BJ (cell line): ENCODE measurements at regions not wholly inside any gene's neighbourhood (a gene's known extent, or its start where the extent isn't known, plus 50 kb on each side); places are given as distances from the start of the nearest gene placed in this dataset.

Source experiments
- CTCF ChIA-PET: fragments of 350-600 bp; formaldehyde crosslinking; extraction: SDS; loops from one replicate; lab custom pipeline; 2021; ENCODE audit warnings: antibody characterized with exemption, inconsistent platforms; lab: Yijun Ruan, JAX
- POLR2A ChIA-PET: fragments of 300-600 bp; sonication (Branson Sonifier 250); formaldehyde crosslinking; extraction: SDS; loops from one replicate; lab custom pipeline; 2021; ENCODE audit warnings: antibody characterized with exemption; lab: Charles Lee
- DNase-seq: peaks from one replicate; pipeline ENCODE4 v3.0.0-alpha.2; 2011; ENCODE audit warnings: low read depth
- H3K27me3 ChIP-seq: 2 replicates; pipeline ENCODE4 v1.6.0; 2011; ENCODE audit warnings: low read length; ENCODE audit not compliant: control insufficient read depth, insufficient read depth
- H3K36me3 ChIP-seq: 2 replicates; pipeline ENCODE4 v1.5.1; 2011; ENCODE audit warnings: low read length; ENCODE audit not compliant: control insufficient read depth, insufficient read depth
- H3K4me3 ChIP-seq: 2 replicates; pipeline ENCODE4 v1.5.1; 2011; ENCODE audit warnings: low read depth, mild to moderate bottlenecking, control low read depth, low read length
- CTCF ChIP-seq: IDR thresholded peaks from 2 replicates; pipeline ENCODE4 v1.5.1; 2011; ENCODE audit warnings: low read depth, mild to moderate bottlenecking, control low read depth, inconsistent platforms, low read length, moderate library complexity; ENCODE audit not compliant: insufficient read depth

GRCh38 chr3:115475178-115476041 is 147.9 kb upstream of the GAP43 start:
- CTCF ChIA-PET, result no interaction called here
- Histone ChIP-seq H3K4me3 (no peak overlapping the region), H3K27me3 (no peaks in the 10 kb centered on the region; the same call in 1 of the 2 replicates), H3K36me3 (no peaks in the 10 kb centered on the region)
- TF ChIP-seq CTCF, result no peak
- POLR2A ChIA-PET, result no interaction called here
- no peak for DNase-seq

DNA sequence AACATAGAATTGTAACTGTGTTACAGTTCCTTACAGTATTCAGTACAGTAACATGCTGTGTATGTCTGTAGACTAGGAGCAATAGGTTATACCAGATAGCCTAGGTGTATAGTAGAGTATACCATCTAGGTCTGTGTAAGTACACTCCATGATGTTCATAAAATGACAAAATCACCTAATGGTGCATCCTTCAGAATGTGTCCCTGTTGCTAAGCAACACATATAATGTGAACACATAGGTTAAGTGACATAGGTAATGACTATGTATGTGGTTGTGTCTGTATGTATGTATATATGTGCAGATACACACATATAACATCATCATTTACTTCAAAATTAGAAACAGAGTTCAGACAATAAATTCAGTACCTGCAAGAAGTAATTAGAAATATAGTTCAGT is 146.8 kb upstream of the GAP43 start:
- POLR2A ChIA-PET, result no interaction called here
- Histone ChIP-seq H3K4me3 (no peak overlapping the region), H3K36me3 (no peaks in the 10 kb centered on the region), H3K27me3 (no peaks in the 10 kb centered on the region; the same call in 1 of the 2 replicates)
- CTCF ChIA-PET, result no interaction called here
- no peak for TF ChIP-seq CTCF
- DNase-seq, result no peak

- no peak for TF ChIP-seq CTCF
- Histone ChIP-seq H3K36me3 (no peaks in the 10 kb centered on the region), H3K4me3 (no peak overlapping the region), H3K27me3 (no peaks in the 10 kb centered on the region; the same call in 1 of the 2 replicates)
- POLR2A ChIA-PET, result no interaction called here
- no peak for DNase-seq
- CTCF ChIA-PET, result interaction anchor here (0.5 kb wide), 1 partner anchor 306 kb away, joined by 3 read pairs; no protein-coding TSS in a partner anchor
These were observed 145.0 kb upstream of the GAP43 start for GRCh38 chr3:115478359-115478758.

GRCh38 chr3:115486880-115487279 is 136.4 kb upstream of the GAP43 start:
- H3K4me3 ChIP-seq, result no peak overlapping the region
- no peaks in the 10 kb centered on the region for H3K36me3 ChIP-seq
- H3K27me3 ChIP-seq, result 0 out of 2 replicates have a peak, but pooled peaks cover 1% of the 10 kb centered on the region
- TF ChIP-seq CTCF, result no peak
- ChIA-PET CTCF (no interaction called here), POLR2A (no interaction called here)
- no peak for DNase-seq

- POLR2A ChIA-PET, result no interaction called here
These were observed 135.3 kb upstream of the GAP43 start for GRCh38 chr3:115487968-115488367.

More at GRCh38 chr3:115487968-115488367, 135.3 kb upstream of the GAP43 start:
- DNase-seq, result no peak
- Histone ChIP-seq H3K36me3 (no peaks in the 10 kb centered on the region), H3K27me3 (0 out of 2 replicates have a peak, but pooled peaks cover 1% of the 10 kb centered on the region), H3K4me3 (no peak overlapping the region)
- TF ChIP-seq CTCF, result no peak
- CTCF ChIA-PET, result no interaction called here
